ENCODE measurements at regions not wholly inside any gene's neighbourhood (a gene's known extent, or its start where the extent isn't known, plus 50 kb on each side); places are given as distances from the start of the nearest gene placed in this dataset.
A peak's percentile ranks its signal among the peaks of the same experiment; 100 is the strongest.

DNA sequence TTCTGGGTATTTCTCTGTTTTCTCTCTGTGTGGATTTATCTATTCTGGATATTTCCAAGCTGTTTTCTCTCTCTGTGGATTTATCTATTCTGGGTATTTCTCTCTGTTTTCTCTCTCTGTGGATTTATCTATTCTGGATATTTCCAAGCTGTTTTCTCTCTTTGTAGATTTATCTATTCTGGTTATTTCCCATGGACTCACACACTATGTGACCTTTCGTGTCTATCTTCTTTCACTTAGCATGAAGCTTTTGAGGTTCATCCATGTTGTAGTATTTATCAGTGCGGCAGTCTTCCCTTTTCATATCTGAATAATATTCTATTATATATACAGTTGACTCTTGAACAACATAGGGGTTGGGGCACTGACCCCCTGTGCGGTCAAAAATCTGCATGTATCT is 435.0 kb upstream of the CNTNAP2 start:
- TF ChIP-seq, protein P1, sequence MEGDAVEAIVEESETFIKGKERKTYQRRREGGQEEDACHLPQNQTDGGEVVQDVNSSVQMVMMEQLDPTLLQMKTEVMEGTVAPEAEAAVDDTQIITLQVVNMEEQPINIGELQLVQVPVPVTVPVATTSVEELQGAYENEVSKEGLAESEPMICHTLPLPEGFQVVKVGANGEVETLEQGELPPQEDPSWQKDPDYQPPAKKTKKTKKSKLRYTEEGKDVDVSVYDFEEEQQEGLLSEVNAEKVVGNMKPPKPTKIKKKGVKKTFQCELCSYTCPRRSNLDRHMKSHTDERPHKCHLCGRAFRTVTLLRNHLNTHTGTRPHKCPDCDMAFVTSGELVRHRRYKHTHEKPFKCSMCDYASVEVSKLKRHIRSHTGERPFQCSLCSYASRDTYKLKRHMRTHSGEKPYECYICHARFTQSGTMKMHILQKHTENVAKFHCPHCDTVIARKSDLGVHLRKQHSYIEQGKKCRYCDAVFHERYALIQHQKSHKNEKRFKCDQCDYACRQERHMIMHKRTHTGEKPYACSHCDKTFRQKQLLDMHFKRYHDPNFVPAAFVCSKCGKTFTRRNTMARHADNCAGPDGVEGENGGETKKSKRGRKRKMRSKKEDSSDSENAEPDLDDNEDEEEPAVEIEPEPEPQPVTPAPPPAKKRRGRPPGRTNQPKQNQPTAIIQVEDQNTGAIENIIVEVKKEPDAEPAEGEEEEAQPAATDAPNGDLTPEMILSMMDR (IDR thresholded peaks at IDR 0.05; ENCODE audit: control extremely low read depth, extremely low read depth): no peak
- Histone ChIP-seq H3K27ac (ENCODE audit: low read depth in 1 of 2, low read length in 1 of 2) (no peak overlapping the region), H3K9me3 (ENCODE audit: control insufficient read depth in 4 of 4, insufficient read depth in 3 of 4, low read length in 3 of 4) (peaks cover 0 to 3% (median 0%) of the 10 kb centered on the region in 4 donors), H3K4me3 (no peak overlapping the region), H3K9ac (ENCODE audit: insufficient read depth in 1 of 2, low read length in 2 of 2) (no peak overlapping the region), H3K36me3 (ENCODE audit: control insufficient read depth in 4 of 4, insufficient read depth in 4 of 4, low read length in 4 of 4) (no peaks in the 10 kb centered on the region), H3K27me3 (ENCODE audit: control insufficient read depth in 3 of 3, insufficient read depth in 3 of 3, low read length in 2 of 3) (no peaks in the 10 kb centered on the region), H3K4me1 (ENCODE audit: control insufficient read depth in 5 of 5, insufficient read depth in 5 of 5, low read length in 5 of 5) (no peaks in the 10 kb centered on the region)
- no peak for ATAC-seq (ENCODE audit: insufficient read depth, low FRiP score)
- 88 to 89% methylated on average over 3 of the region's 3 CpGs for WGBS, 2 donors
- DNase-seq: no peak

DNA sequence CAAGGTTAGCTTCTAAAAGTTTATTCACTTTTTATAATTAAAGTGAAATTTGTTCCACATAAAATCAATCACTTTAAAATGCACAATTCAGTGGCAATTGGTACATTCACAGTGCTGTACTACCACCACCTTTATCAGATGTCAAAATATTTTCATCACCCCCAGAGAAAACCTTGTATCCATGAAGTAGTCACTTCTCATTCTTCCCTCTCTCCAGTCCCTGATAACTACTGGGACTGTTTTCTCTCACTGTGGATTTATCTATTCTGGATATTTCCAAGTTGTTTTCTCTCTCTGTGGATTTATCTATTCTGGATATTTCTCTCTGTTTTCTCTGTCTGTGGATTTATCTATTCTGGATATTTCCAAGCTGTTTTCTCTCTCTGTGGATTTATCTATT is 435.4 kb upstream of the CNTNAP2 start:
- no peak overlapping the region for H3K9ac ChIP-seq (ENCODE audit: insufficient read depth in 1 of 2, low read length in 2 of 2)
- no peak overlapping the region for H3K4me3 ChIP-seq
- H3K27ac ChIP-seq (ENCODE audit: low read depth in 1 of 2, low read length in 1 of 2): no peak overlapping the region
- no peaks in the 10 kb centered on the region for H3K36me3 ChIP-seq (ENCODE audit: control insufficient read depth in 4 of 4, insufficient read depth in 4 of 4, low read length in 4 of 4)
- H3K27me3 ChIP-seq (ENCODE audit: control insufficient read depth in 3 of 3, insufficient read depth in 3 of 3, low read length in 2 of 3): no peaks in the 10 kb centered on the region
- DNase-seq (no peak), ATAC-seq (ENCODE audit: insufficient read depth, low FRiP score) (no peak)
- TF ChIP-seq, protein P1 (IDR thresholded peaks at IDR 0.05; ENCODE audit: control extremely low read depth, extremely low read depth): no peak
- peaks cover 0 to 2% (median 0%) of the 10 kb centered on the region in 4 donors for H3K9me3 ChIP-seq (ENCODE audit: control insufficient read depth in 4 of 4, insufficient read depth in 3 of 4, low read length in 3 of 4)
- no peaks in the 10 kb centered on the region for H3K4me1 ChIP-seq (ENCODE audit: control insufficient read depth in 5 of 5, insufficient read depth in 5 of 5, low read length in 5 of 5)

DNA sequence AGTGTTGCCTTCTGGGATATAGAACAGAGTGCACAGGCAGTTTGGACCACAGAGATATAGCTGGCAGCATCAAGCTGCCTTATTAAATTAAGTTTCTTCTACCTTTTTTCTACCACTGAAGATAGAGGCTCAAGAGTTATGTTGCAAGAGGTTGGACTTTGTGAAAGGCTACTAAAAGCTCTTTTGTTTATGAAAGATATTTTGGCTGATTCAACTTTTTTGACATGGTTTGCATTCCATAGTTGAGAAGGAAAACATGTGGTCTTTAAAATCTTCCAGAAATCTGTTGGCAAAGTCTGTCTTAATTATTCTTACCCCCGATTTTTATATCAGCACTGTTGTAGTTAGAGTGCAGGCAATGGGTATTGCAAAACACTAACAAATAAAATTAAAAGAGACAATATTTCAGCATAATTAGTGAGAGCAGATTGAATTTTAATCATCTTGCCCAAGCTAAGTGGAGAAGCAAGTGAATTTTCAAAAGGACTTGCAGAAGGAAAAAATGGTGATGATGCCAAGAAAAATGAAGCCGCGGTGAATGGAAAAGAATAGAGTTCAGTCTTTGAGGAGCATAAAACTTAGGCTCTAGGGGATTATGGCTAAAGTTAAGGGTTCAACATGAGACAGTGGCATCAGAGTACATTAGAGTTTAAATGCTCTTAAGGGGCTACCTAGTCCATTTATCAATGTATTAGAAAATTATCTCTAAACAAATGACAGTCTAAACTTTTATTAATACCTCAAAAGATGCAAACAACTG is 450.9 kb upstream of the CNTNAP2 start:
- 83 to 84% methylated on average over 3 of the region's 3 CpGs for WGBS, 2 donors
- H3K36me3 ChIP-seq (ENCODE audit: control insufficient read depth in 4 of 4, insufficient read depth in 4 of 4, low read length in 4 of 4): no peaks in the 10 kb centered on the region
- DNase-seq: peak; percentile 36 to 92 (median 91)

More for the DNA sequence above, 450.9 kb upstream of the CNTNAP2 start:
- no peaks in the 10 kb centered on the region for H3K27me3 ChIP-seq (ENCODE audit: control insufficient read depth in 3 of 3, insufficient read depth in 3 of 3, low read length in 2 of 3)
- no peak overlapping the region for H3K4me3 ChIP-seq
- TF ChIP-seq, protein P1 (IDR thresholded peaks at IDR 0.05; ENCODE audit: control extremely low read depth, extremely low read depth): no peak
- peaks cover 0 to 5% (median 0%) of the 10 kb centered on the region in 4 donors for H3K9me3 ChIP-seq (ENCODE audit: control insufficient read depth in 4 of 4, insufficient read depth in 3 of 4, low read length in 3 of 4)
- no peak overlapping the region for H3K9ac ChIP-seq (ENCODE audit: insufficient read depth in 1 of 2, low read length in 2 of 2)
- peak; percentile 58 for ATAC-seq (ENCODE audit: insufficient read depth, low FRiP score)
- no peaks in the 10 kb centered on the region for H3K4me1 ChIP-seq (ENCODE audit: control insufficient read depth in 5 of 5, insufficient read depth in 5 of 5, low read length in 5 of 5)
- H3K27ac ChIP-seq (ENCODE audit: low read depth in 1 of 2, low read length in 1 of 2): no peak overlapping the region

Measured in lung (tissue), 11 donors.